ENCODE measurements at regions not wholly inside any gene's neighbourhood (a gene's known extent, or its start where the extent isn't known, plus 50 kb on each side); places are given as distances from the start of the nearest gene placed in this dataset.

DNA sequence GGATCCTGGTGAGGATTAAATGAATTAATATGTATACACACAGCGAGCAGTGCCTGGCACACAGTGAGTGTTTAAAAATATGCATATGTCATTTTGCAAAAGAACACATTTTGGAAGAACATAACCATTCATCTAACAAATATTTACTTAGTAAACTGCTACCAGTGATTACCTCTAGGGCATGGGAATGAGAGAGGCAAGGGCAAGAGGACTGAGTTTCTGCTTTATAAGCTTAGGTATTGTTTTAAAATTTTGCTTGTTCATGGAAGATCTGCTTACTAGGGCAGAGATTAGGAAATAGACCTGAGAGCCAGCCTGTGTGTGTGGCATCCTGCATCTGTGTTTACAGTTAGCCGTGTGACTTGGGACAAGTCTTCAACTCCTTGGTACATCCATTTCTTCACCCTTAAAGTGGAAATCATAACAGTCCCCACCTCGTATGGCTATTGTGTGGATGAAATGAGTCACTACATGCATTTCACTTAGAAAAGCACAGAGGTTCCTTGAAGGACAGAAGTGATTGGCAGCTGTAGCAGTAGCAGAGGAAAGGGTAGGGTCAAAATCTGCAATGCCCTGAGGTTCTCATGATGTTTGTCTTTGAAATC lies 198.5 kb upstream of the FMN2 start:
- no peak for DNase-seq

DNA sequence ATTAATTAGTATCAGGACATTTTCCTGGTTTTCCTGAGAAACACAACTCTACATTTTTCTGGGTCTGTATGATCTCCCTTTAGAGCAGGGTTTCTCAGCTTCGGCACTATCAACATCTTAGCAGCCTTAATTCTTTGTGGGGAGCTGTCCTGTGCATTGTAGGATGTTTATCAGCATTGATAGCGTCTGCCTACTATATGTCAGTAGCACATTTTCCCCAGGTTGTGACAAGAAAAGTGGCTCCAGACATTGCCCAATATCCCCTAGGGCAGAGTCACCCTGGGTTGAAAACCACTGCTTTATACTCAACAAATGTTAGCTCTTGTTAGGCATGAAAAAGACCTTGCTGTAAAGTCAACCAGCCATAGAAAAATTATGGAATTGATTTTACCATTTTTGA lies 195.1 kb upstream of the FMN2 start:
- no peak for DNase-seq

DNA sequence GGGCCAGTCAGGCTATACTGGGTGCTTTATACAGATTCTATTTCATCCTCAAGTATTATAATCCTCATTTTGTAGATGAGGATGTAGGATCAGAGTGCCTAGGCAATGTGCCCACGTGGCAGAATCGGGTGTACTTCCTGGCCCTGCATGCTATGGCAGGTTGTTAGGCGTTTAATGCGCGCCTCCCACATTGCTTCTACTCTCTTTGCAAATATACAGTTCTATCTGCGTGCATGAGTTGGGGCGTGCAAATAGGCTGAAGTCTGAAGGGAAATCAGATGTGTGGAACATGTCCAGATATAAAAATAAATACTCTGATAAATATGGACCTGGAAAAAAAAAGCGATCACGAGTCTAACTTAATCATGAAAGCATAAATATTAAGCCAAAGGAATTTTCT lies 194.7 kb upstream of the FMN2 start:
- no peak for DNase-seq

DNA sequence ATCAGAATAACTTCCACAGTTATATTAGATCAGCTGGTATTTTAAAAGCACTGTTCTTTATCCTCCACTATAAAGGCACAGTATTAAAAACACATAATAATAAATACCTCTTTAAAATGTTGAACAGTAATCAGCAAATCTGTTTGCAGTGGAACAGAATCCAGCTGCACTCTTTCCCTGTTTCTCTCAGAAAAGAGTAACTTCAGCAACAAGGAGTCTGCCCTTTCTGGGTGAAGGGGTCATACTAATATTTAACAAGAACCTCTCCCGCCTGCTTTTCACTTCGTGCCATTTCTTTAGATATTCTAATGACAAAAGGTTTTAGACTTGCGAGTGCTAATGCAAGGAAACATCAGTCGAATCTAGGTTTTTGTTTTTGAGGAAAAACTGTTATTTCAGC lies 194.2 kb upstream of the FMN2 start:
- DNase-seq = no peak

DNA sequence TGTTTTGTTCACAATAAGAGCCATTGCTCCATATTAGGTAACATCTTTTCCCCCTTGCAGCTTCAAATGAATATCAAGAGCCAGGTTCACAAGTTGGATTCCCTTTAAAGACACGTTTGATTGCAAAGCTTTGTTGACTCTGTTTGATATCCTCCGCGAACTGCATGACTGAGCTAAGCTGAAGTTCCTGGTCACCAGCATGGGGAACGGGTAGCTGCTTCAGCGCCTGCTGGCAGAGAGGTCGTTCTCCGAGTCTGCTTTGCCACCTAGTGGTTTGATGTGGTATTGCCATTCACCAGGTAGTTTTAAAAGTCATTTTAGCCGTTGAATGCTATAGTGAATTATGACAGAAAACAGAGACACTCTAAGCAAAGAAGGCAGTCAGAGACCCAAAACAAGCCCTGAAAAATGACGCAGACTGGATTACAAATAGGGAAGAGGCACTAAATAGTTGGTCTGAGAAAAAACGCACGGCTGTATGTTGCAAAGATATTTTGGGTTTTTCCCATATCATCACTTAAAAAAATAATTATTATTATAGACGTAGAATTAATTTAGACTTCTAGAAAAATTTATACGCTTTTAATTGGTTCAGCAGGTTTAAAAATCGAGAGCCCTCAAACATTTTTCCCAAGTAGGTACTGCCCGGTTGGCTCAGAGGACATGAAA lies 193.5 kb upstream of the FMN2 start:
- peak; percentile 85 for DNase-seq

DNA sequence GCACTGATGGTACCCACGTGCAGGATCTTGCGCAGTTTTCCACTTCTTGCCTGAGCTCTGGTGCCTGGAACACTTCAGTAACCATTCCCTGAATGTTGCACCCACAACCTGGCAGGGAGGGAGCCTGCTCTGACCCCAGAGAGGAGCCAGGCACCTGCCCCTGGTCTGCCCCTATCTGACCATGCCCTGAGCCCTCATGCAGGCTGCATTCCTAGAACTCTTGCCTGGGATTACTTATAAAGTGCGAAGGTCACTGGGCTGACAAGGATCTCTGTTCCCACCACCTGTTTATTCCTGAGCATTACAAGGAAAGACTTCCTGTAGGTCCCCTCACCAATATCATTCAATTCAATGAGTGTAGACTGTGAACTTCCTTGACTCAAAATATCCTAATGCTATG lies 191.9 kb upstream of the FMN2 start:
- DNase-seq = no peak

DNA sequence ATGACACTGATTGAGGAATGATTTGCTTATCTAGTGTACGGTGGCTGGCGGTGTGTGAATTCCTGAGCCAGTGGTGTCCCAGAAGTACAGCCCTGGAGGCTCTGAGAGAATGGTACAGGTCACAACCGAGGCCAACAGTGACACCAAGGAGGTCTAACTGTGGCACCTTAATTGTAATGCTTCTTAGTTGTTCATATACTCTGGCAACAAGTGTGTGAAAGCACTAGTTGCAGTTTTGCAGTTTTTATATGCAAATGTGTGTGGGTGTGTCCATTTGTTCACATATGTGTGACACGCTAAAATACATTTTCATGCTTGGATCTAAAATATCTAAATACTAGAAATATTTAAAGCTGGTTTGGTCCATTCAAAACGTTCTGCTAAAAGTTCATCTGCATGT lies 185.3 kb upstream of the FMN2 start:
- DNase-seq = no peak

DNA sequence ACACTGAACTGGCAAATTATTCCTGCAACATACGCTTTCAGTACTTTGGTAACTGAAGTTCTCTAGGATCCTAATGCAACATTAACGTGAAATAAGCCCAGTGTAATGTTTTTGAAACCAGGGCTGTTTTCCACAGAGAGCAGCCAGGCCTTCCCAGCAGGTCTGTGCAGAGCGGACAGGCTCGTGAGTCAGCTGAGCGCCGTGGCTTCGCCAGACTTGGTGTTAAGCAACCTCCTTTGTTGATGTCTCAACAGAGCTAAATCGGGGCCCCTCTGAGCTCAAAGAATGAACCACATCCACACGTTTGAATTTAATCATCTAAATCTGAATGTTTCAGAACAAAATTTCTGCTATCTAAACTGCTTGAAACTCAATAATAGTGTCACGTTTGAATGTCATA lies 181.8 kb upstream of the FMN2 start:
- no peak for DNase-seq

DNA sequence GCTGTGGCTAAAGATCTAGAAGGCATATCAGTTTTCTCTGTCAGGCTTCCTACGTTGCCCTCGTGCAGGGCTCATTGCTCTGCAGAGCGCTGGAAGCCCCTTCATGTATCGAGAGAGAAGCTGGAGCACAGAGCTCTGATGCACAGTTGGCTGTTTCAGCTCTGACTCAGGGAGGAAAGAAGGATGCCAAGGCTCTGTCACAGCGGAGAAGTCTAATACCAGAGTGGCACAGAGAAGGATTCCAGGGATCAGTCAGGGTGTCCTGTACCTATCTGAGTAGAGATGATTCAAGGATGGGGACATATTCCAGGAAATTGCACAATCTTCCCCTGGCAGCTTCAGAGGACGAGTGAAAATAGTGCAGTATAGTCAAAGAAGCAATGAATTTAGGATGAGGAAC lies 179.2 kb upstream of the FMN2 start:
- DNase-seq = no peak

DNA sequence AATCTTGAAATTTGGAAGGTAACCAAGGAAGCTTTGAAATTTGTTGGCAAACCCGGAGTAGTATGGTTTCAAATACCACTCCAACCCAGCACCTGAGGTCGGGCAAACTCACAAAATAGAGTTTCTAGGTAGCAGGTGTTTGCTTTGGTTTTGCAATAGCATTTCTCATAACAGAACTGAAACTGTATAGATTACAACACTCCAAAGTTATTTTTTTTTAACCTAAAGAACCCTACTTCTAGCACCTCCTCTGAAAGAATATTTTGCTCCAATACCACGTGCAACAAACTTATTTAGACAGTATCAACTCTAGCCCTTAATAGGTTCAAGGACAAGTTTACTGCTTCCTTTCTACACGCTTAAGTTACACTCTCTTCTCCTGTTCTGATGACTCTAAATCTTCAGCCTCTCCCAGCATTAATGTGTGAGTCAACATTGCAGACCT lies 178.5 kb upstream of the FMN2 start:
- DNase-seq = no peak

DNA sequence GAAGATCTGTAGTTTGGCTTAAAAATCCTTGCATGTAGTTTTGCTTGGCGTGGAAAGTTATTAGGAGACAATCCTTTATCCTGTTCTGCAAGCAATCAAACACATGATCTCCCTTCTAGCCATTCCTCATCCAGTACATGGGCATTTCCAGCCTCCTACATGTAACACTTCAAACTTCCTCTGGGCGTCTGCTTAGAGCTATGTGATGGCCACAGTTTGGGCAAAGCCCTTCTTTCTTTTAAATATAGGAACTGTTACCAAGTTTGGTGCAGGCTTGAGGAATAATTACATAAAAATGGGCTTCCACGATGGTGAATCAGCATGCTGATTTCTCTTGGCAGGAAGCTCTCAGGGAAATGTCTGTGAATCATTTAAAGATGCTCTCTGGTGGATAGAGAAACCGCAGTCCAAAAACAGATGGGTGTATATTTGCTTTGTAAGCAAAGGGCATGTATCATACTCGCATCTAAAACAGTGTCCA lies 176.9 kb upstream of the FMN2 start:
- DNase-seq = no peak

DNA sequence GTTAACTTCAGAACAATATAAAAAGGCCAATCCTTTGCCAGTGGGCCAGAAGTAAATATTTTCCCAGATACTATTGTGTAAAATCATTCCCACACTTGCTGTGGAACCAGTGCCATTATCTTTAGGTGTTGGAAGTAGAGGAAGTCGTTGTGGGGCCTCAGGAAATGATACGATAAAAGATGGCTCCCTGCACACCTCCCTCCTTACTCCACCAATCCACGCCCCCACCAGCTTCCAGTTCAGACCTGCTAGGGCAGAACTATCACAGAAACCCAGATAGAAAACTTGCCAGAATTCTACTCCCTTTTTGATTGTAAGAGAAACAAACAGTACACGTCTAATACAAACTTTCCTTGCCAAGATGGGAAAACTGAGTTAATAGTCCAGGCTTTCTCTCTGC lies 173.0 kb upstream of the FMN2 start:
- DNase-seq = no peak

DNA sequence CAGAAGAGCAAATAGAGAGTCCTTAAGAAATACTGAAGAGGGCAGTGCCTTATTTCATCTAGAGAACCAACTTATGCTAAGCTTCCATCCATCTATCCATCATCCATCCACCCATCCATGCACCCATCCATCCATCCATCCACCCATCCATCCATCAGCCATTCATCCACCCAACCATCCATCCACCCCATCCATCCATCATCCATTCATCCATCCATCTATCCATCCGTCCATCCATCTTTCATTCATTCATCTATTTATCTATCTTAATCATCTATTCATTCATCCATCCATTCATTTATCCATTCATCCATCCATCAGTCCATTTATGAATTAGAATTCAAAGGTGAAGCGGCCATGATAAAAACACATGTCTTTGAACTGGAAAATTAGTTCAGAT lies 171.5 kb upstream of the FMN2 start:
- no peak for DNase-seq

DNA sequence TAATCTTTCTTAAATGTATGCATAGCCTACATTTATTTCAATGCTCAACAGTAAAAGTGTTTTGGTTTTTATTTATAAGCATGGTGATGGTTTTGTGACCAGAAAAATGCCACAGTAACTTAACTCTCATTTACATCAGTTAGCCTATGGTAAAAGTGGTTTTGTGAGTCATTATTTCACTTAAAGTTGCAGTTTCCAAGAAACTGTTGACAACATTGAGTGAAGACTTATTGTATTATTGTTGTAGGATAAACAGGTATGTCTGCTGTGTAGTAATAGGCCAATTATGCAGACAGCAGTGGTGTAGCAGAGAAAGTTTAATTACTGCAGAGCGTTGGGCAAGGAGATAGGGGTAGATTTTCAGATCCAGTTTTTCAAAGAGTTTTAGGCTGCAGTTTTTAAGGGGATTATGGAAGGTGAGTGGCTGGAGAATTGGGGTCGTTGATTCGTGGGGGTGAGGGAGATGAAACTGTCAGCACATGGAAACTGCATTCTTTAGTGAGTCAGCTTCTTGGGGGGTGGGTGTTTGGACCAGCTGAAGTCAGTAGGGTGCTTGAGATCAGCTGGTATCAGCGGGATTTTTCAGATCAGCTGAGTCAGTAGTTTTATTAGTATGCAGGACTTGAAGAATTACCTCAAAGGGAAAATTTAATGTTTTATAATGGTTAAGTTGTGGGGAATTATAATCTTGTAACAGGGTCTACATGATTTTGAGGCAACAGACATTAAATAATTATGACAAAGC lies 168.7 kb upstream of the FMN2 start:
- DNase-seq = no peak

DNA sequence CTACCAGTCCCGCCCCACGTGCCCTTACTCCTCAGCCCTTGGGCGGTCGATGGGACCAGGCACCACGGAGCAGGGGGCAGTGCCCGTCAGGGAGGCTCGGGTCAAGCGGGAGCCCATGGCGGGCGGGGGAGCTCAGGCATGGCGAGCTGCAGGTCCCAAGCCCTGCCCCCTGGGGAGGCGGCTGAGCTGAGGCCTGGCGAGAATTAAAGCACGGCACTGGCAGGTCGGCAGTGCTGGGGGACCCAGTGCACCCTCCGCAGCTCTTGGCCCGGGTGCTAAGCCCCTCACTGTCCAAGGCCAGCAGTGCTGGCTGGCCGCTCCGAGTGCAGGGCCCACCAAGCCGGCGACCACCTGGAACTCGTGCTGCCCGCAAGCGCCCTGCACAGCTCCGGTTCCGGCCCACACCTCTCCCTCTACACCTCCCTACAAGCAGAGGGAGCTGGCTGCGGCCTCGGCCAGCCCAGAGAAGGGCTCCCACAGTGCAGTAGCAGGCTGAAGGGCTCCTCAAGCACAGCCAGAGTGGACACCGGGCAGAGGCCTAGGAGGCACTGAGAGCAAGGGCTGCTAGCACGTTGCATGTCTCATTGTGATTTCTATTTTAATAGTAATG lies 166.8 kb upstream of the FMN2 start:
- no peak for DNase-seq

DNA sequence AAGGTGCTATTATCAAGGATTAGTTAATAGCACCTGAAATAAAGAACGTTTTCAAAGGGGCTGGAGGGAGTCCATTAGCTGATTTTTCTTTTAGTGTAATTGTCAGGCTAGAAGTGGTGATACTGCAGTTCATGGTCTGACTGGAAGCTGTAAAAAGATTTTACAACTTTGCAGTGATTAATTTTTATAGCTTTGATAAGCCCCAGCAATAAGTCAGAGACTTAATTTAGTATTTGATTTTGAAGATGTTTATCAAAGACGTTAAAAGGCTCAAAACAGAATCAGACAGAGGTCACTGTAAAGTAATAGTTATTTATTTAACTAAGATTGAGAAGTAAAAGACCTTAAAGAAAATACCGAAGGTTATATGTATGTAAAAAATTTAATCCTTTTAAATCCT lies 165.5 kb upstream of the FMN2 start:
- no peak for DNase-seq

DNA sequence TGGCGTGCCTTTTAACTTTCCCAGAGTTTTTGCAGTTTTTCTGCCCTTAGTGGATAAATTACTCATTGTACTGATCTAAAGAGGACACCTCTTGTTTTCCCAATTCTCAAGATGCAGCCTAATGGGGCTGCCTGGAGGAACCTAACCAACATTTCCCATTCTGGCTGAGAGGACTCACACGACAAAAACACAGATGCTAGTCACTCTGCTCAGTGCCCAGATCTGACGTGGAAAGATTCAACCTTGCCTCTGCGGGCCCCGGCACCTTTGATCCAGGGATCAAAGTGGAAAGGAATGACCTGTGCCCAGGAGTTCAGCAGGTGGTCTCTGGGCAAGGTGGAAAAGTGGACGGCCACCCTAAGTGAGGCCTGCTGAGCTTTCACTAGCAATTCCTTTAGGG lies 162.4 kb upstream of the FMN2 start:
- DNase-seq = no peak

DNA sequence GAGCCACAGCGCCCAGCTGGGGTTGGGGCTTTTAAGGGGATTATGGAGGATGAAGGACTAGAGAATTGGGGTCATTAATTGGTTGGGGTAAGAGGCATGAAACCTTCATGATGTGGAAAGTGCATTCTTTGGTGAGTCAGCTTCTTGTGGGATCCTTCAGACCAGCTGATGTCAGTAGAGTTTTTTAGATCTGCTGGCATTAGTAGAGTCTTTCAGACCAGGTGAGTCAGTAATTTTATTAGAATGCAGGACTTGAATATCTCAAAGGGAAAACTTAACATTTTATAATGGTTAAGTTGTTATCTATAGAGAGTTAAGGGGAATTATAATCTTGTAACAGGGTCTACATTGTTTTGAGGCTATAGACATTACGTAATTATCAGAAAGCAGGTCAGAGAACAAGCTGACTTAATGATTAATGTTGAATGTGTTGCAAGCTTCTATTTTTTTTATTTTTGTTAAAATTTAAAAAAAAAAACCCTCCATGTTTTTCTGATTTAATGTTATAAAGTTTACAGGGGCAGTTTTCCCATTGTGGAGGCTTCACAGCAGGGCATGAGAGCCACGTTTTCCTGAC lies 160.9 kb upstream of the FMN2 start:
- DNase-seq = no peak

DNA sequence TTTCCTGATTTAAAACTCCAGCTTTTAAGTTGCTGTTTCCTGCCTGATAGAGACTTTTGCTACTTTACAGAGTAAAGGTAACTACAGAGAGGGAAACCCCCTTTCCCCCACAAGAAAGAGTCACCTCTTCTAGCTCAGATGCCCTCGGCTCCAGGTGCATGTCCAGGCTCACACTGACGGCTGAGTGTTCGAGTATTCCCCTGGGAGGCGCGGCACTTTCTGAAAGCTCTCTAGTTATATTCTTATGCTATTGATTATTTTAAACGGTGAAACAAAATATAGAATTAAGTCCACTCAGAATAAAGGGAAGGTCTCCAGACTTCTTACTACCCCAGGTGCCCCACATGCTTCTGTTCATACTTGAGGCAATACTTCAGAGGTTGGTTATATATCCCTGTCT lies 160.3 kb upstream of the FMN2 start:
- no peak for DNase-seq

DNA sequence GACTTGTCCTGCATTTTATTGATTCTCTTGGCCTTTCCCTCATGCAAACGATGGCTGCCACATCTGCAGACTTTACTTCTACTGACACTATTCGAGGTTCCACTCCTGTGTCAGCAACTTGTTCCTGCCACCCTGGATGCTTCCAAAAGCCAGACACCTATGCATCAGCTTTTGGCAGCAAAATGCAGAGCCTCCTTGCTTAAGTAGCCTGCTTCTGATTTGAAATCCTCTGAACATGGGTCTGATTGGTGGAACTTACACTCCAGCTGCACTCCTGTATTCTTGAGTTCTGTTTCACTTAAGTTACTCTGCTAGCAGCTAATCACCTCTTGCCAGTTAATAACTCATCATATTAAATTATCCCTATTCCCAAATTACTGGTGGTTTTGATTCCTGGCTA lies 152.1 kb upstream of the FMN2 start:
- DNase-seq = no peak

DNA sequence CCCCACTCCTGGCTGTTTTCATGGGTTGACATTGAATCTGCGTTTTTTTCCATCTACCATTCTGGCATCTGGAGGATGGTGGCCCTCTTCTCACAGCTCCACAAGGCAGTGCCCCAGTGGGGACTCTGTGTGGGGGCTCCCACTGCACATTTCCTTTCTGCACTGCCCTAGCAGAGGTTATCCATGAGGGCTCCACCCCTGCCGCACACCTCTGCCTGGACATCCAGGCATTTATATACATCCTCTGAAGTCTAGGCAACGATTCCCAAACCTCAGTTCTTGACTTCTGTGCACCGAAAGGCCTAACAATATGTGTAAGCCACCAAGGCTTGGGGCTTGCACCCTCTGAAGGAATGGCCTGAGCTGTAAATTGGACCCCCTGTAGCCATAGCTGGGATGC lies 147.9 kb upstream of the FMN2 start:
- DNase-seq = no peak

DNA sequence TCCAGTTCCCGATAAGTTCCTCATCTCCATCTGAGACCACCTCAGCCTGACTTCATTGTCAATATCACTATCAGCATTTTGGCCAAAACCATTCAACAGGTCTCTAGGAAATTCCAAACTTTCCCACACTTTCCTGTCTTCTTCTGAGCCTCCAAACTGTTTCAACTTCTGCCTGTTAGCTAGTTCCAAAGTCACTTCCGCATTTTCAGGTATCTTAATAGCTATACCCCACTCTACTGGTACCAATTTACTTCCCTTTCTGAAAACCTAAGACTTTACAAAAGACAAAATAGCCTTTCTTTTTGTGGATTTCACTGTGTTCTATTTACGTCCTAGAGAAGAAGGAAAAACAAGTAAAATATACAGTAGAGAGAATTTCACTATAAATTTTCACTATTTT lies 147.0 kb upstream of the FMN2 start:
- DNase-seq = no peak

DNA sequence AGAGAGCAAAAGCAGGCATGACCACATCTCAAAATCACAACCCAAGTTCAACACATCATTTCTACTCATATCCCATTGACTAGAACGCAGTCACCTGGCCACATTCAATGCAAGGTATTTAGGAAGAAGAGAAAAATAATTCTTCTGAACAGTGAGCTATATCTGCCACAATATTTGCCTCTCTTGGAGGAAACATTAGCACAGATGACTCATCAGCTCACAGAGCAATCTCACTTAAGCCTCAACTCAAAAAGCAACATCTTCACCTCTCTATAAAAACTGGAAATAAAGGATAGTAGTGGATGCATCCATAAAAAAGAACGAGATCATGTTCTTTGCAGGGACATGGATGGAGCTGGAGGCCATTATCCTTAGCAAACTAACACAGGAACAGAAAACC lies 143.9 kb upstream of the FMN2 start:
- DNase-seq = no peak

Data from activated effector memory CD4-positive, alpha-beta T cell treated with anti-CD3 and anti-CD28 coated beads, Interleukin-2, amount 50 U/mL, for 16 hours (primary cell).